ENCODE measurements at regions not wholly inside any gene's neighbourhood (a gene's known extent, or its start where the extent isn't known, plus 50 kb on each side); places are given as distances from the start of the nearest gene placed in this dataset.
"Not testable (repeated sequence)": the region's sequence is repeated elsewhere in the genome, so short reads cannot be mapped to it uniquely, and the experiment has no call there.

GRCh38 chr9:25129537-25129936, 548.7 kb downstream of the TUSC1 start:
- no peaks in the 10 kb centered on the region for H3K27me3 ChIP-seq
- H3K4me1 ChIP-seq = no peaks in the 10 kb centered on the region
- intact Hi-C loops (cut with DNase I) = no loop called here
- no peak for DNase-seq (ENCODE audit: low spot score in 2 of 2)
- H3K27ac ChIP-seq = no peak overlapping the region
- no peaks in the 10 kb centered on the region for H3K36me3 ChIP-seq
- TF ChIP-seq CTCF (IDR thresholded peaks at IDR 0.05) = no peak
- no peaks in the 10 kb centered on the region for H3K9me3 ChIP-seq
- no peak overlapping the region for H3K4me3 ChIP-seq

- intact Hi-C loops (cut with DNase I) = no loop called here
- Histone ChIP-seq H3K27ac (no peak overlapping the region), H3K4me3 (no peak overlapping the region)
These were observed 556.4 kb downstream of the TUSC1 start for GRCh38 chr9:25121811-25122210.

GRCh38 chr9:25119041-25119440, 559.2 kb downstream of the TUSC1 start:
- no peak overlapping the region for H3K4me3 ChIP-seq
- intact Hi-C loops (cut with DNase I) = no loop called here
- no peak overlapping the region for H3K27ac ChIP-seq
- H3K9me3 ChIP-seq = no peaks in the 10 kb centered on the region
- DNase-seq (ENCODE audit: low spot score in 2 of 2) = no peak
- H3K27me3 ChIP-seq = no peaks in the 10 kb centered on the region
- TF ChIP-seq CTCF (IDR thresholded peaks at IDR 0.05) = no peak
- H3K36me3 ChIP-seq = no peaks in the 10 kb centered on the region
- no peaks in the 10 kb centered on the region for H3K4me1 ChIP-seq

More at GRCh38 chr9:25121811-25122210, 556.4 kb downstream of the TUSC1 start:
- Histone ChIP-seq H3K27me3 (no peaks in the 10 kb centered on the region), H3K36me3 (no peaks in the 10 kb centered on the region), H3K4me1 (no peaks in the 10 kb centered on the region), H3K9me3 (no peaks in the 10 kb centered on the region)
- DNase-seq (ENCODE audit: low spot score in 2 of 2) = no peak
- no peak for TF ChIP-seq CTCF (IDR thresholded peaks at IDR 0.05)

- no peak overlapping the region for H3K4me3 ChIP-seq
- intact Hi-C loops (cut with DNase I) = no loop called here
- H3K27me3 ChIP-seq = no peaks in the 10 kb centered on the region
- no peaks in the 10 kb centered on the region for H3K9me3 ChIP-seq
- H3K4me1 ChIP-seq = no peaks in the 10 kb centered on the region
- TF ChIP-seq CTCF (IDR thresholded peaks at IDR 0.05) = no peak
- no peak overlapping the region for H3K27ac ChIP-seq
- no peaks in the 10 kb centered on the region for H3K36me3 ChIP-seq
- no peak for DNase-seq (ENCODE audit: low spot score in 2 of 2)
These were observed 560.5 kb downstream of the TUSC1 start for GRCh38 chr9:25117791-25118190.

GRCh38 chr9:25102204-25102603, 556.5 kb upstream of the IZUMO3 start:
- H3K27ac ChIP-seq; intact Hi-C loops (cut with DNase I); DNase-seq (ENCODE audit: low spot score in 2 of 2); H3K27me3 ChIP-seq; H3K9me3 ChIP-seq; H3K36me3 ChIP-seq; H3K4me3 ChIP-seq; H3K4me1 ChIP-seq: not testable (repeated sequence)

GRCh38 chr9:25094518-25094917, 548.8 kb upstream of the IZUMO3 start:
- H3K27ac ChIP-seq = no peak overlapping the region
- H3K4me1 ChIP-seq = no peaks in the 10 kb centered on the region
- no peaks in the 10 kb centered on the region for H3K9me3 ChIP-seq
- intact Hi-C loops (cut with DNase I) = no loop called here
- TF ChIP-seq CTCF (IDR thresholded peaks at IDR 0.05) = no peak
- DNase-seq (ENCODE audit: low spot score in 2 of 2) = no peak
- H3K36me3 ChIP-seq = no peaks in the 10 kb centered on the region
- H3K4me3 ChIP-seq = no peak overlapping the region
- H3K27me3 ChIP-seq = no peaks in the 10 kb centered on the region

All from ascending aorta (tissue), 2 donors.